NCI-H2196 treated with DMSO at 0.1 percent for 48 hours (cell line): ENCODE measurements at regions not wholly inside any gene's neighbourhood (a gene's known extent, or its start where the extent isn't known, plus 50 kb on each side); places are given as distances from the start of the nearest gene placed in this dataset.

Experiments
- DNase-seq: peaks from one replicate; lab custom pipeline; 2025; ENCODE audit not compliant: unreplicated experiment; lab: John Stamatoyannopoulos, UW

GRCh38 chr9:106632621-106633020 lies 230.3 kb upstream of the ZNF462 start:
- no peak for DNase-seq

DNA sequence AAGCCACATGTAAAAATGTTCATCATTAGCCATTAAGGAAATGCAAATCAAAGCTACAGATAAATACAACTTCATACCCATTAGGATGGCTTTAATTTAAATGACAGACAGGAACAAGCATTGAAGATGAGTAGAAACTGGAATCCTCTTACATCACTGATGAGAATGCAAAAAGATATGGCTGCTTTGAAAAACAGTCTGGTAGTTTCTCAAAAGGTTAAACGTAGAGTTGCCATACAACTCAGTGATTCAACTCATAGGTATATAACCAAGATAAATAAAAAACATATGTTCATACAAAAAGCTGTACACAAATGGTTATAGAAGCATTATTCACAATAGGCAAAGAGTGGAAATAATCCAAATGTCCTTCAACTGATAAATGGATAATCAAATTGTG lies 228.8 kb upstream of the ZNF462 start:
- DNase-seq = no peak

DNA sequence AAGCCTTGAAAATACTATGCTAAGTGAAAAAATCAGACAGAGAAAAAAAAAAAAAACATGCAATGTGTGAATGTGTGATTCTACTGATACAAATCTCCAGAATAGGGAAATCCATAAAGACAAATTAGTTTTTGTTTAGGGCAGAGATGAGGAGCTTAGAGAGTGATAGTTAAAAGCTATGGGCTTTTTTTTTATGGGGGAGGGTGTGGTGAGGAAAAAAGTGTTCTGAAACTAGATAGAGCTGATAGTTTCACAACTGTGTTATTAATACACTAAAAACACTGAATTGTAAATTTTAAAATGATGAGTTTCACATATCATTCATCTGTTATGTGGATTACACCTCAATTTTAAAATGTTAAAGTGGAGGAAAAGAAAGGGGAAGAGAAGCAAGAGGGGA lies 228.3 kb upstream of the ZNF462 start:
- DNase-seq = no peak

- DNase-seq = no peak
Observed at GRCh38 chr9:106637486-106637885, 225.5 kb upstream of the ZNF462 start.

DNA sequence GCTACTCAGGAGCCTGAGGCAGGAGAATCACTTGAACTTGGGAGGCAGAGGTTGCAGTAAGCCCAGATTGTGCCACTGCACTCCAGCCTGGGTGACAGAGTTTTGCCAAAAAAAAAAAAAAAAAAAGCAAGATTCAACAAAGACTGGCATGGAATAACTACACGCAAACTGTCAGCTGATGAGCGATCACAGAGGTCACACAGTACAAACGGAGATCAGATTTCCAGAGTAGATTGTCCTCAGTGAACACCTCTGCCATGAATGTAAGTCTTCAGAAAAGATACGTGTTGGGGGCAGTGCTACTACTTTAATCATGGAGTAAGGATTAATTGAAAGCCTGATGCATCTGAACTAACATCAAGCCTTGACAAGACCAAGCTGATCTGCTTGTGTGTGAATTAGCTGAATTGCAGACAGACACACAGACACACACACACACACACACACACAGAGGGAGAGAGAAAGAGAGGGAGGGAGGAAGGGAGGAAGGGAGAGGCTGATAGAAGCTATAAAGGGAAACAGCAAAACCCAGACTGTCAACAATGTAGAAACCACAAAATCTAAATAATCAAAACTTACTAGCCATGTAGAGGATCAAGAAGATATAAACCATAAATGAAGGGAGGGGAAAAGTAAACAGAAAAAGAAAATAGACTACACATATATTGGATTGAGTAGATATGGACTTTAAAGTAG lies 222.9 kb upstream of the ZNF462 start:
- no peak for DNase-seq

- DNase-seq = no peak
Observed at GRCh38 chr9:106643211-106643930, 219.6 kb upstream of the ZNF462 start.

GRCh38 chr9:106644661-106645060 lies 218.3 kb upstream of the ZNF462 start:
- no peak for DNase-seq

DNA sequence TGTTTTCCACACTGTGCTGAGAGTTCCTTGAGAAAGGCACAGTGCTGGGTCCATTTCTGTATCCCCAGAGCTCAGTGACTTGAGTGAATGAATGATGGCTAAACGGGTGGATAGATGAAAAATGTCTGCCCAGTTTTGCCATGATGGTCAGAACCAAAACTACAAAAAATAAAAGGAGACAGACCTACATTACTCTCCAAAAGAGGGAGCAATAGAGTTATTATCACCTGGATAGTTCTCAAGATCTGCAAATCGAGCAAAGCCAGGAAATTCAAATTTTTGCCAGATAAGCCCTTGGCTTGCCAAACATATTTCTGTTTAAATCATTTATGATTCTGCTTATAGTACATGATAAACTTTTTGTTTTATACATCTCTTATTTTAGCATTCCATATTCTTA lies 214.2 kb upstream of the ZNF462 start:
- DNase-seq = no peak

DNA sequence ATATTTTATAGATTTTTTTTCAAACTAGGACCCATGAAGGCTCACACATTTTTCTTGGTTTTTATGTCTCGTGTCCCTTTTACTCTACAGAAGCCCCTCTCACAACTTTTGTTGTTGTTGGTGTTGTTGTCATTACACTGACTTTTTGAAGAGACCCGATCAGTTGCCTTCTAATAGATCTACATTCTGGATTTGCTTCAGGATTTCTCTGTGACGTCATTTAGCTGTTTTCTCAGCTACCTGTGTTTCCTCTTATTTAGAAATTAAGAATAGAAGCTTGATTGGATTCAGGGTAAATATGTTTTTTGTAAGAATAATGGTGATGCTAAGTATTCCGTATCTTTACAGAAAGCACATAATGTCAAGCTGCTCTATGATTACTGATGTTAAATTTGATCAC lies 213.3 kb upstream of the ZNF462 start:
- no peak for DNase-seq

DNA sequence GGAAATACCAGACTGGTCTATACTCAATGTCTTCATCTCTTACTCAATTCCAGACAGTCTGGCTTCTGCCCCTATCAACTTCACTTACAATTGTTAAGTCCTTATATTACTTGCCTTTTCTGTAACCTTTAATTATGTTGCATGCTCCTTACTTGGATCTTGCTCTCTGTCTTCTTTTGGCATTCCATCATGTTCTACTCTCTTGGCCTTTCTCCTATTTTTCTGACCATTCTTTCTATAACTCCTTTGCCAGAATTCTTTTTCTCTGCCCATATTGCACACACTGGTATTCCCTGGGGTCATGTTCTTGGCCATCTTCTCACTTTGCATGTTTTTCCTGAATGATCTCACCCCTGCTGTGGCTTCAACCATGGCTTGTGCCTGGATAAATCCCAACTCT lies 209.8 kb upstream of the ZNF462 start:
- DNase-seq = no peak

DNA sequence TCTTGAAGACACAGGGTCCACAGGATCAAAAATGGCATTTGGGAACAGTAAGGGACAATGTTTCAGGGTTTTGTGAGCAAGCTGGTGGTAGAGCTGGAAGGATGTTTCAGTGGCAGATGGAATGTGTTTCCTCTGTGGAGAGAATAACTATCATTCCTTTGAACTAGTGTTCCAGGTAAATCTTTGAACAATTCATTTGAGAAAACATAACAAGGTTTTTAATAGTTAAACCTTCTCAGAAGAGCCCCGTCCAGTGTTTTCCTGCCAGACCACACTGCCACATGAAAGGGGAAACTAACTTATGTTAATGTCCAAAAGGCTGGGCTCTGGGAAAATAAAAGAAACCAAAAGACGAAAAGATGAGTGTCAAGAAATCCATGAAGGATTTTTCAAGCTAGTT lies 207.0 kb upstream of the ZNF462 start:
- no peak for DNase-seq

DNA sequence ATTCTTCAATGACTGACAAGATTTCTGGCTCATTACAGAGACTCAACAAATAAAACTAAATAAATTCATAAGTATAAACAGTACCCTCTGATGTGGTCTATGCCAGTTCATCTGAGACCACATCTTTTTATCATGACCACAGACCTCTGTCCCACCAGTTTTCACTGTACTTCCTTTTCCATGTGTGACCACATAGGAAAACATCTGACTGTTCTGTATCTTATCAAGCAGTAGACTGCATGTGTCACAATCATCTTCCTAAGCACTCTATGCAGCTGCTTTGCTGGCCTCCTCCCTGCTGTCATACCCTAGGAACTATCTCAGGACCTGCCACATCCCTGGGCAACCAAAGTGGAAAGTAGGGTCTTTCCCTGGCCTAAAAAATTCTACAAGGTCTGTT lies 205.0 kb upstream of the ZNF462 start:
- no peak for DNase-seq

DNA sequence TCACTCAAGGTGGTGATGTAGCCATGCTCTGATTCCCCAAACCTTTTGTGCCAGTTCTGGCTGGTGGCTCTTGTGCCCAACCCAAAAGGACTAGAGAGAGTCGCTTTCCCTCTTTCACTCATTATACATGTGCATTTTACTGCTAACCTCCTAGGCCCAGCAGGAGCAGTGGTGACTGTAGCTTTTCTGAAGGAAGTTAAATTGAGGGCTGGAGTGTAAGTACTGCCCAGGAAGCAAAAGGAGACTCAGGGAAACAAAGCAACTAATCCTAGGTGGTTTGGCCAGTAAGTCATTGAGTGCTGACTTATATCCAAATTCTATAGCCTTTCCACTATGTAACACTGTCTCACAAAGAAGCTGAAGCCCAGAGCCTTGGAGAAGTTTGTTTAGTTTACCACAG lies 194.4 kb upstream of the ZNF462 start:
- no peak for DNase-seq

GRCh38 chr9:106669835-106670234 lies 193.1 kb upstream of the ZNF462 start:
- no peak for DNase-seq

GRCh38 chr9:106670418-106670817 lies 192.5 kb upstream of the ZNF462 start:
- DNase-seq = no peak

- DNase-seq = no peak
Observed at GRCh38 chr9:106675780-106676179, 187.2 kb upstream of the ZNF462 start.

DNA sequence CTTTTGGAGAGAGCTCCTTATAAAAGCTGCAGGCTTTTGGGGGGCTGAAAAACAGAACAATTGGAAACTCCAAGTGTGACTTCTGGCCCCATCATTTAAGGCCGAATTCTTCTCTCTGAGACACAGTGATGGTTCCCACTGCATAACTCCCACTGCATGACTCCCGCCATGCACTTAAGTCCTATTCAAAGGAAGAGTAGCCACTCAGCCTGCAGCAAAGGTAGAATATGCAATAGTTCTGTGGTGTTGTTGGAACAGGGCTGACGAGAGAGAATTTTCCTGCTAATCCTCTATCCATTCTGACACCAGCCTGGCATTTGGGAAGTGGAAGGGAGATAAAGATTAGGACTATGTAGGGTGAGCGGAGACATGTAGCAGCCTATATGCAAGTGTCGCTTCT lies 185.6 kb upstream of the ZNF462 start:
- DNase-seq = no peak

GRCh38 chr9:106677830-106678229 lies 185.1 kb upstream of the ZNF462 start:
- no peak for DNase-seq

DNA sequence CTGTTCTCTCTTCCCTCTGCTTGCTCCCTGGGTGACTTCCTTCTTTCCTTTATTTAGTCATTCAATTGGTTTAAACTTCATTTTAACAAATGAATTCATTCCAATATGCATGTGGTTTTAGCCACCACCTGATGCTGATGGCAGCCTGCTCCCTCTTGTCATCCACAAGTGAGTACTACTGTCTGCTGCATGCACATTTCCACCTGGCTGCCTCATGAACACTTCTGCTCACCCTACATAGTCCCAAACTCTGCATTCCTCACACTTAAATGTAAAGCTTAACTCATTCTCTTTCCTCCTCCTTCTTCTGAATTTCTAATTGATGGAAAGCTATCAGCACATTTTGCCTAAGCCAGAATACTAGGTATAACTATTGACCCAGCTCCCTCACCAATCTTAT lies 184.7 kb upstream of the ZNF462 start:
- DNase-seq = no peak

- no peak for DNase-seq
Observed at GRCh38 chr9:106682420-106682819, 180.5 kb upstream of the ZNF462 start.

DNA sequence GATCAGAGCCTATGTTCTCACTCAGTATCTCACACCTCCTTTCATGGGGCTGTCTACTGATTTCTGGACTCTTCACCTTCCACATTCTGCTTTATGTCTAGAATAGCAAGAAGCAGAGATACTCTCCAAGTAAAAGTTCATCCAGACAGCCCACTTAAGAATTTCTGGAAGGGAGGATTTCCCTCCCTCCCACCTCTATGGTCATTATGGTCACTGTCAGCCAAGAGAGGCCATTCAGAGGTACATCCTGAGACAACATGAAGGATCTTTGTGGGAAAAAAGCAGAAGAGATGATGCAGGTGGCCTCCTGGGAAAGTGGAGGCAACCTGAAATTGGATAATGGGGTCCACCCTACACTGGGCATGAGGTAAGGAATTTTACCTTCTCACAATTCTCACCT lies 179.5 kb upstream of the ZNF462 start:
- no peak for DNase-seq

DNA sequence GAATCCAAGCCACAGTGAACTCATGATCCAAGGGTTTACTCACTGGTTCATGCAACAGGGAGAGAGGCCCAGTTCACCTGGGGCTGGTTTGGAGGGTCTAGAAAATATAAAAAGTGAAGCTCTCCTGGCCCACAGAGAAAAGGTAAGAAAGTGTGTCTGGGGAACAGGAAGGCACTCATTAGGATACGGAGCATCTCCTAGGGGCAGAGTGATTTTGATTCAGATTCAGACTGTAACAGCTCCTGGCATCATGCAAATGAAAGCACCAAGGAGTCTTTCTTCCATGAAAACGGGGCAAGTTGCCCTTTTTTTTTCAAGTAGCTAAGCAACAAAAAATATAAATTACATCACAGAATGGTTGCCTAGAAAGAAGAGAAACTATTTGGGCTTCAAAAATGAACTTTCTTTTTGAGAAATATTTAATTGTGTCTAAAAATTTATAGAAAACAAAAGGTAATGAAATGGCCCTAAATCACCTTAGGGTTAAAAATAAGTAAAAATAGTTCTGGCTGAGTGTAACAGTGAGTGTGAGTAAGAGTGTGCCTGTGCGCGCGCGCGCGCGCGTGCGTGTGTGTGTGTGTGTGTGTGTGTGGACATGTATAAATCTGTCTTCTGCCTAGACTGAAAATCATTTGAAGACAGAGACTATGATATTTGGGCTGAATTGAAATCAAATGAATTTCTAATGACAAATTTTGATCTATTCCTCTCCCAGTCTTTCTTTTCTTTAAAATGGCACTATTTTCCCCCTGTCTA lies 177.8 kb upstream of the ZNF462 start:
- no peak for DNase-seq
